ENCODE measurements at regions not wholly inside any gene's neighbourhood (a gene's known extent, or its start where the extent isn't known, plus 50 kb on each side); places are given as distances from the start of the nearest gene placed in this dataset.

DNA sequence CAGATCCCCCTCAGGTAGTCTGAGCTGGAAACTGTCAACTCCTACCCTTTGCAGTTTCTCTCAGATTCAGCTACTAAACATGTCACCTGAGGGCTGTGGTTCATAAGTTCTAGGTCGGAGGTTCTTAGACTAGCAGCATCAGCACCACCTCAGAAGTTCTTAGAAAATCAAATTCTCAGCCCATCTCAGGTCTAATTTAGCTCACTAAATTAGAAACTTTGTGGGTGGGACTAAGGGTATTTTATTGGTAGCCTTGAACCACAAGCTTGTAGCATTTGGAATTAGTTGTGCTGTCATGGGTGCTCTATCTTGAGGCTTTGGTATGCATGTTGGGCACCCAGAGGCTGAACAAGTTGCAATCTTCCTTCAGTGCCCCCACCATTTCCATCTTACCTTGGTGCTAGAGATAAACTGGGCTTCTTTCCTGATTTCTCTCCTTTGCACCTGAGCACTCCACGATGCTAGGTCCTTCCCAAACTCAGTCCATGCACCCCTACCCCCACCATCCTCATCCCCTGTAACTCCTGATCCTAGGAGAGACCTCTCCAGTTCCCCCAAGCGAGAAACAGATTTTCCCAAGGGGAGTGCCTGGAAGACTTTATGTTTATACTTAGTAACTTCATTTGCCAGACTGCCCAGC lies 54.2 kb downstream of the S1PR1 start:
- no peaks in the 10 kb centered on the region for H3K27me3 ChIP-seq
- peak overlapping the region in 1 of 12 donors; percentile 54 for H3K27ac ChIP-seq
- peaks cover 0 to 56% (median 2%) of the 10 kb centered on the region in 12 donors for H3K4me1 ChIP-seq
- DNase-seq (no peak), ATAC-seq (no peak)
- intact Hi-C loops (cut with DNase I): loop anchor here in 1 of 10 donors (2.0 kb wide), 1 partner anchor 370 kb away; no protein-coding TSS in a partner anchor
- no peak overlapping the region for H3K4me3 ChIP-seq
- no peaks in the 10 kb centered on the region for H3K36me3 ChIP-seq
- TF ChIP-seq POLR2A (IDR thresholded peaks at IDR 0.05): no peak
- TF ChIP-seq, protein P1, sequence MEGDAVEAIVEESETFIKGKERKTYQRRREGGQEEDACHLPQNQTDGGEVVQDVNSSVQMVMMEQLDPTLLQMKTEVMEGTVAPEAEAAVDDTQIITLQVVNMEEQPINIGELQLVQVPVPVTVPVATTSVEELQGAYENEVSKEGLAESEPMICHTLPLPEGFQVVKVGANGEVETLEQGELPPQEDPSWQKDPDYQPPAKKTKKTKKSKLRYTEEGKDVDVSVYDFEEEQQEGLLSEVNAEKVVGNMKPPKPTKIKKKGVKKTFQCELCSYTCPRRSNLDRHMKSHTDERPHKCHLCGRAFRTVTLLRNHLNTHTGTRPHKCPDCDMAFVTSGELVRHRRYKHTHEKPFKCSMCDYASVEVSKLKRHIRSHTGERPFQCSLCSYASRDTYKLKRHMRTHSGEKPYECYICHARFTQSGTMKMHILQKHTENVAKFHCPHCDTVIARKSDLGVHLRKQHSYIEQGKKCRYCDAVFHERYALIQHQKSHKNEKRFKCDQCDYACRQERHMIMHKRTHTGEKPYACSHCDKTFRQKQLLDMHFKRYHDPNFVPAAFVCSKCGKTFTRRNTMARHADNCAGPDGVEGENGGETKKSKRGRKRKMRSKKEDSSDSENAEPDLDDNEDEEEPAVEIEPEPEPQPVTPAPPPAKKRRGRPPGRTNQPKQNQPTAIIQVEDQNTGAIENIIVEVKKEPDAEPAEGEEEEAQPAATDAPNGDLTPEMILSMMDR (IDR thresholded peaks at IDR 0.05): no peak
- 68 to 73% (median 69%) methylated on average over 3 of the region's 3 CpGs for WGBS, 4 donors
- no peaks in the 10 kb centered on the region for H3K9me3 ChIP-seq

DNA sequence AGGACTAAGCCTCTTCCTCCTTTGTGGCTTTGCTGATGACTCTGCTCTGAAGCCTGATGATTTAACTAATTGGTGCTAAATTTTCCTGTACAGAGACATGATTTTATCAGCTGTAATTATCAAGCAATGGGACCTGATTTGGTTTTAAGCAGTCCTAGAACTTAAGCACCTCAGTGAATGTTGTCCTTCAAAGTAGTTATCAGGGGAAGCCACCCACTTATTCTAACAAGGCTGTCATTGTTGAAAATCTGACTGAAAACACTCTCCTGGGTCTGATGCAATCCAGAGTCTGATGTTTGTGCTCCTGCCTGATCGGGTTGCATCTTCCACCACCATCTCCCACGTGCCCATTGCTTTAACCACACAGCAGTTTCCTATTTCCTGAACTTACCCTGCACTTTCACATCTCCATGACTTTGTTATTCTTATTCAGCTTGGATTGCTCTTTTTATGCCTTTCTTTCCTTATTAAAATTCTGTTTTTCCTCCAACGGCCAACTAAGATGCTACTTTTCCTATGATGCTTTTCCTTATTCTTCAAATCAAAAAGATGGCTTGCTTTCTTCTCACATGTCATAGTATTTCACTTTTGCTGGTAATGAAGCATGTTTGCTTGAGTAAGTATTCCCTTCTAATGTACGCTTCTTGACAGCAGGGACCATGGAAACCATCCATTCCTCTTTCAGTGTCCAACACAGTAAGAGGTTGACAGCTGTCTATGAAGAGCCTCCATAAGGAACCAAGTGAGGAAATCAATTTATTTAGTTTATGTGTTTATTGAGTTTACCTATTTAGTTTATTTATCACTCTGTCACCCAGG lies 55.0 kb downstream of the S1PR1 start:
- Histone ChIP-seq H3K27me3 (no peaks in the 10 kb centered on the region), H3K4me3 (no peak overlapping the region), H3K4me1 (peaks cover 0 to 49% (median 2%) of the 10 kb centered on the region in 12 donors), H3K36me3 (no peaks in the 10 kb centered on the region), H3K9me3 (no peaks in the 10 kb centered on the region), H3K27ac (peak overlapping the region in 1 of 12 donors; percentile 54)
- 46 to 59% (median 53%) methylated on average over 4 of the region's 4 CpGs for WGBS, 4 donors
- ATAC-seq: peak in 3 of 4 donors; percentile 29 to 46 (median 38)
- no peak for TF ChIP-seq POLR2A (IDR thresholded peaks at IDR 0.05)
- TF ChIP-seq, protein P1 (IDR thresholded peaks at IDR 0.05): no peak
- intact Hi-C loops (cut with DNase I): loop anchor here in 1 of 10 donors (2.0 kb wide), 1 partner anchor 371 kb away; no protein-coding TSS in a partner anchor
- DNase-seq: peak in 1 of 5 donors; percentile 23

DNA sequence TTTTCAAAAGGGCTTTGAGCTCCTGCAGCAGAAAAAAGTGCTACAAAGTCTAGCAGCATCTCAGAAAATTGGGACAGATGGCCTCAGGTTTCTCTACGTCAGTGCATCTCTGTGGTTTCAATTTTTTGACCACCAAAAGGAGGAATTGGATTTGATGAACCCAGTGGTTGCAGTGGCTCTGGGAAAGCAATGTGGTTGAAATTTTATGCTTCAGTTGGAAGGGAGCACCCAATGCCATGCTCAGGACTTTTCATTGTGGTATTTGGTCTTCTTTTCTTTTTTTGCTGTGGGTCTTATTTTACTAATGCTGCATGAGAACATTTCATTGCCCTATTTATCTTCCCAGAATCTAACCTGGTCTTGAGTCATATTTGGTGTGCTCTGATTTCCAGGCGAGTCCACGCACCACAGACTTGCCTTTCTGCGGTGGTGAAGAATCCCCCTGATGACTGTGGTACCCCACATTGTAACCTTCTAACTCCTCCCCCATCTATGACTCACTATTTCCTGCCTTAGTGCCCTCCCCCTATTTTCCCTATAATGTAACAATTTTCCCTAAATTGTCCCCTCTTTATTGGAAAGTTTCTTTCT lies 56.7 kb downstream of the S1PR1 start:
- H3K4me3 ChIP-seq: no peak overlapping the region
- intact Hi-C loops (cut with DNase I): no loop called here
- TF ChIP-seq, protein P1 (IDR thresholded peaks at IDR 0.05): no peak
- TF ChIP-seq POLR2A (IDR thresholded peaks at IDR 0.05): no peak
- H3K36me3 ChIP-seq: no peaks in the 10 kb centered on the region
- H3K27me3 ChIP-seq: no peaks in the 10 kb centered on the region
- H3K9me3 ChIP-seq: no peaks in the 10 kb centered on the region
- ATAC-seq: no peak
- H3K4me1 ChIP-seq: peaks cover 0 to 39% (median 0%) of the 10 kb centered on the region in 12 donors
- 82 to 89% (median 88%) methylated on average over 4 of the region's 4 CpGs for WGBS, 4 donors
- H3K27ac ChIP-seq: no peak overlapping the region
- no peak for DNase-seq

DNA sequence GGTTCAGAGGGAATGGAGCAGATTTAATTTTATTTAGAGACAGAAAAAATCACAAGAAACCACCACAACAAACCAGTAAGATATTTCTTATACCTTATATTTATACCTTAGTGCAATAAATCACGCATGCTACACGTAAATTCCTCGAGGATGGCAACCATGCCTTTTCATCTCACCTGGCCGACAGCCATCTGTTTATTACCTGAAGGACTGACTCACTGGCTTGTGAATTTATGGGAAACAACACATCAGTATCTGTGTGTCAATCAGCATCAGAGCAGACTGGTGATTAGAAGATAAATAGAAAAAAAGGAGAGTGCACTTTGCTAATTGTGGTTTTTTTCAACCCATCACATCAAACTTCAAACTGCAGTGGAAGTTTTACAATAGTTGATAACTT lies 58.4 kb downstream of the S1PR1 start:
- DNase-seq (no peak), ATAC-seq (no peak)
- intact Hi-C loops (cut with DNase I): no loop called here
- 66 to 90% (median 82%) methylated on average over 4 of the region's 4 CpGs for WGBS, 4 donors
- Histone ChIP-seq H3K27me3 (no peaks in the 10 kb centered on the region), H3K27ac (no peak overlapping the region), H3K36me3 (no peaks in the 10 kb centered on the region), H3K9me3 (no peaks in the 10 kb centered on the region), H3K4me1 (peaks cover 0 to 39% (median 0%) of the 10 kb centered on the region in 12 donors), H3K4me3 (no peak overlapping the region)
- no peak for TF ChIP-seq POLR2A (IDR thresholded peaks at IDR 0.05)
- TF ChIP-seq, protein P1 (IDR thresholded peaks at IDR 0.05): no peak

Measured in heart left ventricle (tissue), 16 donors.